Erythroblast (primary cell): ENCODE measurements at regions not wholly inside any gene's neighbourhood (a gene's known extent, or its start where the extent isn't known, plus 50 kb on each side); places are given as distances from the start of the nearest gene placed in this dataset.

Source experiments
- GATA1 ChIP-seq: IDR thresholded peaks from 2 replicates; pipeline ENCODE4 v1.6.1; 2011; ENCODE audit warnings: low read depth, mild to moderate bottlenecking, control low read depth, low read length, moderate library complexity
- POLR2A ChIP-seq: IDR thresholded peaks from 2 replicates; pipeline ENCODE4 v1.6.1; 2011; ENCODE audit warnings: mild to moderate bottlenecking, low read length

DNA sequence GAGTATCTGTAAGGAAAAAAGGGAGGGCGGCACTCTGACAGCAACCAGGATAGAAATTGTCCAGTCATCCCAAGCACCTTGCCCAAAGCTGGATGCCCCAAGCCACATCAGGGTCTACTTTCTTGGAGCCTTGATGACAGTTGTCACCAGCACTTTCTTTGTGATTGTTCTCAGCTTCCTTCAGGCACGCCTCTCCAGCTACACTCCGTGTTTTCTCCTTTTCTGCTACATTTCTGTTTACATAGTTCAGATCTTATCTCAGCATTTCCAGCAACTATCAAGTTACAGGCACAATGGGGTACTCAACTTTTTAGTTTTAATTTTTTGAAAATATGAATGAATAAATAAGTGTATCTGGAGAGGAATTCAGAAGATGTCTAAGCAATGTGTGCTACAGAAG lies 115.3 kb upstream of the CELF4 start:
- TF ChIP-seq POLR2A (no peak), GATA1 (no peak)
